SK-N-SH (cell line): ENCODE measurements at regions not wholly inside any gene's neighbourhood (a gene's known extent, or its start where the extent isn't known, plus 50 kb on each side); places are given as distances from the start of the nearest gene placed in this dataset.

Source experiments
- CTCF ChIA-PET: fragments of 300-600, 350-600 bp; formaldehyde crosslinking; extraction: SDS; loops from one replicate; lab custom pipeline; 2021; lab: Yijun Ruan, JAX
- POLR2A ChIA-PET: fragments of 350-600 bp; sonication (Branson Sonifier 250); formaldehyde crosslinking; extraction: SDS; loops from one replicate; lab custom pipeline; 2020; ENCODE audit warnings: antibody characterized with exemption, inconsistent platforms; lab: Yijun Ruan, JAX
- DNase-seq: peaks from one replicate; pipeline ENCODE4 v3.0.0; 2012
- H2AFZ ChIP-seq: fragments of 200-600 bp; sonication (generic); 2 replicates; pipeline ENCODE4 v1.8.1; 2016; ENCODE audit warnings: antibody characterized with exemption, mild to moderate bottlenecking, low read depth
- H3F3A ChIP-seq: fragments of 200-600 bp; sonication (generic); replicated peaks from 2 replicates; pipeline ENCODE3; 2016; ENCODE audit warnings: antibody characterized with exemption, mild to moderate bottlenecking; ENCODE audit not compliant: insufficient read depth
- H3K27ac ChIP-seq, 2 experiments: fragments of 200-500 bp in 1 of 2; fragments of 200-600 bp in 1 of 2; sonication (Bioruptor generic) in 1 of 2; sonication (generic), shearing (Covaris generic) in 1 of 2; 2 replicates each; pipeline versions ENCODE4 v1.5.1 to v1.6.1; 2014 to 2016; ENCODE audit warnings: low read depth in 2 of 2, inconsistent platforms in 1 of 2, low read length in 1 of 2, mild to moderate bottlenecking in 1 of 2, mixed read lengths in 1 of 2
- H3K27me3 ChIP-seq: fragments of 200-600 bp; sonication (generic), shearing (Covaris generic); 2 replicates; pipeline ENCODE4 v1.6.1; 2016; ENCODE audit warnings: mixed run types; ENCODE audit not compliant: insufficient read depth
- H3K36me3 ChIP-seq, 2 experiments: fragments of 200-500 bp in 1 of 2; fragments of 200-600 bp in 1 of 2; sonication (Bioruptor generic) in 1 of 2; sonication (generic) in 1 of 2; replicated peaks in 1 of 2; 2 replicates each; pipeline versions ENCODE3 to v1.5.1; 2014 to 2016; ENCODE audit warnings: low read length in 1 of 2, mild to moderate bottlenecking in 1 of 2; ENCODE audit not compliant: insufficient read depth in 2 of 2, control insufficient read depth in 1 of 2
- H3K4me1 ChIP-seq, 2 experiments: fragments of 200-500 bp in 1 of 2; fragments of 200-600 bp in 1 of 2; sonication (Bioruptor generic) in 1 of 2; sonication (generic), shearing (Covaris generic) in 1 of 2; 2 replicates each; pipeline versions ENCODE4 v1.5.1 to v1.6.1; 2014 to 2016; ENCODE audit warnings: low read depth in 1 of 2, low read length in 1 of 2, mixed run types in 1 of 2; ENCODE audit not compliant: insufficient read depth in 2 of 2, control insufficient read depth in 1 of 2
- H3K4me2 ChIP-seq: fragments of 200-600 bp; sonication (generic), shearing (Covaris generic); 2 replicates; pipeline ENCODE4 v1.6.1; 2017; ENCODE audit warnings: mixed run types
- H3K4me3 ChIP-seq, 2 experiments: fragments of 200-500 bp in 1 of 2; fragments of 200-600 bp in 1 of 2; sonication (Bioruptor generic) in 1 of 2; sonication (generic), shearing (Covaris generic) in 1 of 2; 2 replicates each; pipeline versions ENCODE4 v1.5.1 to v1.8.1; 2014 to 2016; ENCODE audit warnings: low read depth in 2 of 2, inconsistent platforms in 1 of 2, low read length in 1 of 2, mild to moderate bottlenecking in 1 of 2, mixed read lengths in 1 of 2, moderate library complexity in 1 of 2
- H3K79me2 ChIP-seq: fragments of 200-600 bp; sonication (generic); 2 replicates; pipeline ENCODE4 v1.8.1; 2017; ENCODE audit warnings: mild to moderate bottlenecking; ENCODE audit not compliant: insufficient read depth
- H3K9ac ChIP-seq: fragments of 200-600 bp; sonication (generic); 2 replicates; pipeline ENCODE4 v1.6.1; 2017; ENCODE audit warnings: mixed run types
- H3K9me2 ChIP-seq: fragments of 200-600 bp; sonication (generic); 2 replicates; pipeline ENCODE4 v1.6.1; 2017; ENCODE audit warnings: mixed run types
- H3K9me3 ChIP-seq: fragments of 200-600 bp; sonication (generic); 2 replicates; pipeline ENCODE4 v1.6.1; 2017; ENCODE audit warnings: mixed run types, mild to moderate bottlenecking, moderate library complexity
- H4K20me1 ChIP-seq: fragments of 200-600 bp; sonication (generic); 2 replicates; pipeline ENCODE4 v1.6.1; 2017; ENCODE audit warnings: mild to moderate bottlenecking, mixed run types; ENCODE audit not compliant: insufficient read depth
- CHD2 ChIP-seq: fragments of 150-350 bp; IDR thresholded peaks from 2 replicates; pipeline ENCODE4 v1.6.1; 2018; ENCODE audit warnings: low read length; ENCODE audit not compliant: partially characterized antibody
- ELF1 ChIP-seq: IDR thresholded peaks from 2 replicates; pipeline ENCODE4 v1.4.0; 2012
- EP300 ChIP-seq, 2 experiments: IDR thresholded peaks; 2 replicates each; pipeline versions ENCODE4 v1.4.0 to v1.6.1; 2012; ENCODE audit warnings: borderline replicate concordance in 1 of 2, low read depth in 1 of 2, low read length in 1 of 2
- EZH2phosphoT487 ChIP-seq: fragments of 200-600 bp; sonication (generic); IDR thresholded peaks from 2 replicates; pipeline ENCODE4 v1.6.1; 2017; ENCODE audit warnings: low read depth, mixed run types, mild to moderate bottlenecking, antibody characterized with exemption, moderate library complexity, borderline replicate concordance
- FOSL2 ChIP-seq: IDR thresholded peaks from 2 replicates; pipeline ENCODE4 v1.4.0; 2012; ENCODE audit warnings: low read depth, mild to moderate bottlenecking, moderate library complexity, borderline replicate concordance
- FOXJ3 ChIP-seq: sonication (generic); formaldehyde crosslinking; IDR thresholded peaks from 2 replicates; pipeline ENCODE4 v1.5.1; 2020; ENCODE audit warnings: mild to moderate bottlenecking, missing genetic modification reagents
- GABPA ChIP-seq: IDR thresholded peaks from 2 replicates; pipeline ENCODE4 v1.4.0; 2012; ENCODE audit warnings: low read depth, mild to moderate bottlenecking
- GATA2 ChIP-seq: sonication (generic); formaldehyde crosslinking; IDR thresholded peaks from 2 replicates; pipeline ENCODE4 v1.5.0; 2020; ENCODE audit warnings: mild to moderate bottlenecking, missing genetic modification reagents
- JUND ChIP-seq: IDR thresholded peaks from 2 replicates; pipeline ENCODE4 v1.4.0; 2012
- MAX ChIP-seq: IDR thresholded peaks from 2 replicates; pipeline ENCODE4 v1.4.0; 2012; ENCODE audit warnings: low read depth
- MXI1 ChIP-seq: IDR thresholded peaks from 2 replicates; pipeline ENCODE4 v1.6.1; 2012; ENCODE audit warnings: mild to moderate bottlenecking, low read depth, low read length, improper control_type of control experiment
- NRF1 ChIP-seq: IDR thresholded peaks from 2 replicates; pipeline ENCODE4 v1.6.1; 2012; ENCODE audit warnings: low read depth, mild to moderate bottlenecking, low read length
- PBX3 ChIP-seq: IDR thresholded peaks from 2 replicates; pipeline ENCODE4; 2012
- RAD21 ChIP-seq: IDR thresholded peaks from 2 replicates; pipeline ENCODE4 v1.6.1; 2012; ENCODE audit warnings: mild to moderate bottlenecking, low read length
- REST ChIP-seq: IDR thresholded peaks from 2 replicates; pipeline ENCODE4 v1.6.1; 2012; ENCODE audit warnings: mild to moderate bottlenecking, low read depth, low read length, moderate library complexity
- RXRA ChIP-seq: IDR thresholded peaks from 2 replicates; pipeline ENCODE4 v1.4.0; 2012; ENCODE audit warnings: low read depth, mild to moderate bottlenecking, borderline replicate concordance
- SIN3A ChIP-seq: IDR thresholded peaks from 2 replicates; pipeline ENCODE4 v1.6.1; 2012; ENCODE audit warnings: low read depth, mild to moderate bottlenecking, low read length, moderate library complexity, borderline replicate concordance
- TAF1 ChIP-seq: IDR thresholded peaks from 2 replicates; pipeline ENCODE4 v1.6.1; 2012; ENCODE audit warnings: low read depth, mild to moderate bottlenecking, low read length, moderate library complexity, borderline replicate concordance
- ZBTB33 ChIP-seq: IDR thresholded peaks from 2 replicates; pipeline ENCODE4 v1.4.0; 2012; ENCODE audit warnings: low read depth, borderline replicate concordance
- WGBS: methylation state at CpG from one replicate; pipeline ENCODE4 v1.1.6; 2017; ENCODE audit warnings: low lambda C conversion rate; 5-methylcytosine and 5-hydroxymethylcytosine counted together

- Histone ChIP-seq H3K9me3 (no peaks in the 10 kb centered on the region), H3K4me1 (no peaks in the 10 kb centered on the region; a peak in 1 of 4 replicates), H3K4me2 (peak overlapping the region; percentile 80), H3K9me2 (no peaks in the 10 kb centered on the region), H3K79me2 (peaks cover 11% of the 10 kb centered on the region), H3K27me3 (0 out of 2 replicates have a peak, but pooled peaks cover under 1% of the 10 kb centered on the region), H2AFZ (peak overlapping the region; percentile 90), H3K4me3 (peak overlapping the region; percentile 67 to 88), H3K27ac (peak overlapping the region; percentile 49 to 76; a peak in 3 of 4 replicates), H4K20me1 (no peaks in the 10 kb centered on the region), H3F3A (no peaks in the 10 kb centered on the region), H3K36me3 (no peaks in the 10 kb centered on the region), H3K9ac (peak overlapping the region; percentile 77)
- WGBS = 2% methylated on average over 26 of the region's 53 CpGs
- peak; percentile 58 for DNase-seq
- ChIA-PET CTCF (no interaction called here), POLR2A (no interaction called here)
- TF ChIP-seq GATA2 (CRISPR knock-in tag) (no peak), ELF1 (0 out of 2 replicates have a peak, but pooled peaks have one; percentile 20), RAD21 (no peak), REST (no peak), GABPA (peak; percentile 60), ZBTB33 (no peak), CHD2 (no peak), EP300 (IDR thresholded peaks at IDR 0.05; ENCODE audit: borderline replicate concordance in 1 of 2, low read depth in 1 of 2, low read length in 1 of 2) (no peak), SIN3A (no peak), JUND (no peak), MAX (peak; percentile 34; the same call in 1 of the 2 replicates), RXRA (no peak), FOSL2 (no peak), FOXJ3 (CRISPR knock-in tag) (no peak), TAF1 (no peak), NRF1 (peak; percentile 57), PBX3 (no peak), EZH2phosphoT487 (no peak), MXI1 (peak; percentile 16; the same call in 1 of the 2 replicates)
These were observed 1038.0 kb downstream of the PCDH19 start for GRCh38 chrX:99371976-99372595.
